GM19023 (cell line): ENCODE measurements at regions not wholly inside any gene's neighbourhood (a gene's known extent, or its start where the extent isn't known, plus 50 kb on each side); places are given as distances from the start of the nearest gene placed in this dataset.

Experiments used
- ATAC-seq: cut with Tn5 transposase; IDR thresholded peaks from one replicate; pipeline ENCODE4 v1.9.1; 2021; ENCODE audit warnings: mild to moderate bottlenecking, moderate library complexity; ENCODE audit not compliant: unreplicated experiment

DNA sequence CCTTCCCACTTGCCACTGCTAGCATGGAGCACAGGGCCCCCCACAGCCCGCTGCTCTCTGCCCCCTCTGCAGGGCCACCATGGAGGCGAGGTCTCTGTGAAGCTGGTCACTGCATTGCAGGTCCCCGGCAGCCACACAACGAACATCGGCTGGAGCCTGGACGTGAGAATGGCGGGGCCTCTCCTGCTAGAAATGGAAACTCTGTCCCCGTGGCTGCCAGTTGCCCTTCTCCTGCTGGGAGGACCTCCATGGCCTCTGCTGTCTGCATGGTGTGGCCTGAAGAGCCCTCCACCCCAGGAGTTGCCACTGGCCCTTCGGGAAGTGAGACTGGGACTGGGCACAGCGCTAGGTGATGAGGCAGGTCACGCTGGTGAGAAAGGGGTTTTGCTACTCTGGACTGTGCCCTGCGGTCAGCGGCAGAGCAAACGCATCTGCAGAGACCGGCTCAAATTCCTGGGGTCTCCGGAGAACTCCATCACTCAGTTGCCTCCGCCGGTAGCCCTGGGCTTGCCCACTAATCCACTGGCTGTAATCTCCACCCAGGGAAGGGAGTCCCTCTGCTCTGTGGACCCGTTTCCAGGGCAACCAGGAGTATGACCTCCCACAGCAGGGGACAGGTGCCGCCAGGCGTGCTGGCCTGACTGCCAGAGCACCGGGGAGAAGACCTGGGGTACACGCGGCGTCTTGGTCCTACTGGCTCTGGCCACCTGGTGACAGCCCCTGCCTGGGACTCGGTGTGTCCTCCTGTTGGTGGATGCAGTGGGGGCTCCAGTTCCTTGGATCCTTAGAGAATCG lies 806.3 kb downstream of the BRD1 start:
- ATAC-seq: no peak

DNA sequence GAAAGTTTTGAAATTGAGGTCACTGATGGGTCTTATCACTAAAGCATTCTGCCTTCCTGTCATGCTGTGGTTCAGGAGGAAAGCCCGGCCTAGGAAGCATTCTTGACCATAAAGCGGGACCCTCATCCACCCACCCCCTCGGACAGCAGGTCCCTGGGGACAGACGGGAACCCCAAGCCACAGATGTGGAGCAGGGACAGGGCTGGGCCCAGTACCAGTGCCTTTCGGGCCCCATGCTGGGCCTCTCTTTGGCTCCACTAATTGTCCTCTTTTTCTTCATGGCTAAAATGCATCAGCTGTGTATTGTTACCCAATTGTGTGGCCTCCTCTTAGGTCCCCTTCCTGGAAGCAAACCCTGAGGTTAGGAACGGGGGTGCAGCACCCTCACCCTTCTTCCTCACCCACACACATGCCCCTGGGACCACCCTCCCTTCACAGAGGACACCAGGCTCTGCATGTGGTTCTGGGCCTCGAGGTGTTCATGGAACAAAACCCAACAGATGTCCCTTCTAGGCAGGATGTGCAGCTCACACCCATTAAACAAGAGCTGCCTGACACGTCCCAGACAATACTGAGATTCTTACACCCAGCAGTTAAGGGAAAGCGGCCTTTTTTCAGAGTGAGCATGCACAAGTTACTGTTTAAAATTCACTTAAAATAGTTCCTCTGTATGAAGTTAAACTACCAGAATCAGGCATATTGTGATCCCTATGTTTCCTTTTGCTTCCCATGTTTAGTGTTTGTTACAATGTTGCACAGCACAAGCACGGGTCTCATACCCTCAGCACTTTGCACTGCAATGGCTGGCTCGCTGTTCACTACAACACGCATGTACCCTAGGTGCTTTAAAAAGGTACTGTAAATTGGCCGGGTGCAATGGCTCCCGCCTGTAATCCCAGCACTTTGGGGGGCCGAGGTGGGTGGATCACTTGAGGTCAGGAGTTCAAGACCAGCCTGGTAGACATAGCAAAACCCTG lies 807.6 kb downstream of the BRD1 start:
- no peak for ATAC-seq

- no peak for ATAC-seq
Observed at GRCh38 chr22:49018601-49019000, 809.1 kb downstream of the BRD1 start.

DNA sequence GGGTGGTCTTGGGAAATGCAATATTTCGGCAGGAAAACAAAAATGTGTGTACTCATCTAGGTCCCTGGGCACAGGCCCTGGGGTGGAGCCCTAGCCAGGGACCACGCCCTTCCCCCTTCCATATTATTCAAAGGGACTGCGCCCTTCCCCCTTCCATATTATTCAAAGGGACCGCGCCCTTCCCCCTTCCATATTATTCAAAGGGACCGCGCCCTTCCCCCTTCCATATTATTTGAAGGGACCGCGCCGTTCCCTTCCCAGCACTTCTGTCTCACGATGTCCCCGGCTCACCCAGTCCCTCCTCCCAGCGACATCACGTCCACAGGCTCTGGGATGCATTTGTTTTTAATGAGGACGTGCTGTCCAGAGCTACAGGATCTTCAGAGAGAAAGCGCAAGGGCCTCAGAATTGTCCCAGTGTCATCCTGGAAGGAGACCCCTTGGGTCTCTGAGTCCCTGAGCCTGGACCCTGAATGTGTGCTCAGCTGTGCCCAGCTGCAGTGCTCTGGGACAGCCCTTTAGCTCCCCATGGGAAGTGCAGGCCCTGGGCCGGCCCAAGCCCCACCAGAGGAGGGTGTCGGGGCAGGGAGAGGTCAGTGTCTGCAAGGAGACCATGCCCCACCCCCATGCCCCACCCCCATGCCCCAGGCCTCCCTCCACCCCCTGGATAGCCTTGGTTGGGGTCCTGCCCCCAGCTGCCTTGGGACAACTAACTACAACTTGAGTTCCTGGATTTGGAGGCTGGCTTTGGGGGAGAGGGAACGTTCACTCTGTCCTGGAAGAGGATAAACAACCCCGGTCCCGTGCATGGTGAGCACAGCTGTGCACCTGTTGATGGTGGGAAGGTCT lies 810.0 kb downstream of the BRD1 start:
- no peak for ATAC-seq

DNA sequence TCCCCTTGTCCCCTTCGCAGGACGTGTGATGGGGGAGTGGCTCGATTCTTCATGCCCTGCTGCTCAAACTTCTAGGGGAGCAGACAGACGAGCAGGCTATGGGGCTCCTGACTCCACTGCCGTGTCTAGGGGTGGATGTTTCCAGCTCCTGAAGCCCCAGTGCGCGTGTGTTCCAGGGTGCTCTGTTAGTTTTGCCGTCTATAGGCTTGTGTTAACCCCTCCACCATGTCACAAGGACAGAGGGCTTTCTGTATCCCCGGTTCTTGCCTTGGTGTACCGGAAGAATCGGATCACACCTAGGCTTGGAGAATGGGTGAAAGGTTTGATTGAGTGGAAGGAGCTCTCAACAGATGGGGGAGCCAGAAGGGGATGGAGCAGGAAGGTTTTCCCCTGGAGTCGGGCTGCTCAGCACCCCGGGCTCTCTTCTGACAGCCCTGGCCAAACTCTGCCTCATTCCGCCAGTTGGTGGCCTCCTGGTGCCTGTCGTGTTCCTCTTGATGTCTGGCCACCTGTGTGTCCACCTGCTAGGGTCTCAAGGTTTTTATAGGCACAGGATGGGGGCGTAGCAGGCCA lies 810.7 kb downstream of the BRD1 start:
- ATAC-seq: no peak

DNA sequence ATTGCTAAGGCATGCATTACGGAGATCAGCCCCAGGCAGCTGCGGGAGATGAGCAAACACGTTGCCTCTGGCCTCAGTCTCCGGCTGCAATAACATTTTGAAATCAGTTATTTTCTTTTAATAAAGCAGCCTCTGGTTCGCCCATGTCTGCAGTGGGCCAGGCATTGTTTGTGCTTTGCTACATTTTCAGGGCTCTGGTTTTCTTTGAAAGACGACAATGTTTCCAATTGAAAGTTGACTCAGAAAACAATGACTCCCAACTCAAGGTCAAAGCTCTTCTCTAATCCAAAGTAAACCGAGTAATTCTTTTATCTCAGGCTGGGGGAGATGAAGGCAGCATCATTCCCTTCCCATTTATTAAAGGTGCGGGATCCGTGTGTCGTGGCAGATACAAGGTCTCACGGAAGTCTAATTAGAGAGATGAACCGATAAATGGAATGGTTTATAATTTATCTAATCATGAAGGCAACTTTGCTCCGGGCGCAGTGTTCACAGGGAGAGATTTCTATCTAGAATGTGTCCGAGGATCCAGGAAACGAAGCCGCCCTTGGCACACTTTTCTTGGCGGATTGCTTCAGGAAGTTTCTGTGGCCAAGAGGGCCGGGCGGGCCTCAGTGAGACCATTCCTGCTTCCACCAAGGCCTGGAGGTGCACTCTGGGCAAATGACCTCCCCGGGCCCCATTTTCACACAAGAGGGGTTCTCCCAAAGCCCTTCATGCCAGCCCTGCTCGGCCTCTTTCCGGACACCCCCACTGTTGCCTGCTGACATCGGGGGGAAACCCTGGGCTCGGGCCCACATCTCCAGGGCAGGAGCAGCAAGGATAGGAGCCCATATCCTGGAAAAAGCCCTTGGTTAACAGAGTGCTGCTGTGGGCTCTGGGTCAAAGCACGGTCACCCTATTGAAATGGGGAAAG lies 811.4 kb downstream of the BRD1 start:
- no peak for ATAC-seq

DNA sequence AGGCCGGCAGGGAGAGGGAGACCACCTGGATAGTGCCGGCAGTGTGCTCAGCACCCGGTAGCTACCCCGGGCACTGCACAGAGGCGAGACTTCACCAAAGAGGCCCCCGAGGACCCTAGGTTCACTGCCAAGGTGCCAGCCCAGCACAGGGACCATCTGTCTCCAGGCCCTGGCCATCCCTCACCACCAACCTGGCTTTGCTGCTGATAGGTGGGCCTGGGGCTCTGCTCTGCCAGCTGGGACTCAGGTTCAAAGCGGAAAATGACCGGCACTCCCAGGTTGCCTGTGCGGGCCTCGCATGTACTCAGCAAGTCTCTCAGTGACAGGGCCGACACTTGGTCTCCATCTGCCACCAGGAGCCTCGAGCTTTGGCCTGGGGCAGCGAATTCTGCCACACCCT lies 812.2 kb downstream of the BRD1 start:
- ATAC-seq: no peak

DNA sequence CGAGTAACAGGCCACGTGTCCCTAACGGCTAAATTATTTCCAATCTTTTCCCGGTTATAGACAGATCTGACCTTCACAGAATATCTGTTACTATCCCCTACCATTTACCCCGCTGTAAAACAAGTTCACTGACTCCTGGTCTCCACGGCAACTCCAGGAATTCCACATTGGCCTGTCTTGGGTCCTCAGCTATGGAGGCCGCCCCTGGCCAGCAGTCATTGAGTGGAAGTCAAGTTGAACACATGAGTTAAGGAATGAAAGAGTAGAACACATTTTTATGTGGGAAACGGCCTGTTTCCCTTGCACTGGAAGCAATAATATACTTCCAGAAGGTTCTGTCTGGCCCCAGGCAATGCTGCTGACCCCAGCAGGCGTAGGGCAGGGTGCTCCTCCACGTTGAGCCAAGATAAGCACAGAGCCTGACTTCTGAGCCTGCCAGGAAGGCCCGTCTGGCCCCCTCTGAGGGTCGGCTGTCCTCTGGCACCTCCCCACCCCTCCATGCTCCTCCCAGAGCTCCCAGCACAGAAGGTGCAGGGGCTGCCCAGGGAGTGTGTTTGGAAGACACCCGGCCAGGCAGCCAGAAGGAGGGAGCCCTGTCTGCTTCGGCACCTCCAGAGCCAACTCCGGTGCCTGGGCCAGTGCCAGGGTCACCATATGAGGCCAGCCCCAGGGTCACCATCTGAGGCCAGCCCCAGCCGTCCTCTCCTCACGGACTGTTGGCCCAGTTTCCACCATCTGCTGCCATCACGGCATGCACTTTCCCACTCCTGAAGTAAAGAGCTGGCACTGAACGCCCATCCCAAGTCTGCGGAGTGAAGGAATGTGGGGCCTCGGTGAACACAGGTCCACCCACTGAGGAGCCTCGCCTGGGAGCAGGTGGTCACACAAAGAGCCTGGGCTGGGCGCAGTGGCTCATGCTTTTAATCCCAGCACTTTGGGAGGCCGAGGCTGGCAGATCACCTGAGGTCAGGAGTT lies 813.2 kb downstream of the BRD1 start:
- ATAC-seq: no peak

GRCh38 chr22:49013707-49014106 lies 814.0 kb downstream of the BRD1 start:
- ATAC-seq: no peak

DNA sequence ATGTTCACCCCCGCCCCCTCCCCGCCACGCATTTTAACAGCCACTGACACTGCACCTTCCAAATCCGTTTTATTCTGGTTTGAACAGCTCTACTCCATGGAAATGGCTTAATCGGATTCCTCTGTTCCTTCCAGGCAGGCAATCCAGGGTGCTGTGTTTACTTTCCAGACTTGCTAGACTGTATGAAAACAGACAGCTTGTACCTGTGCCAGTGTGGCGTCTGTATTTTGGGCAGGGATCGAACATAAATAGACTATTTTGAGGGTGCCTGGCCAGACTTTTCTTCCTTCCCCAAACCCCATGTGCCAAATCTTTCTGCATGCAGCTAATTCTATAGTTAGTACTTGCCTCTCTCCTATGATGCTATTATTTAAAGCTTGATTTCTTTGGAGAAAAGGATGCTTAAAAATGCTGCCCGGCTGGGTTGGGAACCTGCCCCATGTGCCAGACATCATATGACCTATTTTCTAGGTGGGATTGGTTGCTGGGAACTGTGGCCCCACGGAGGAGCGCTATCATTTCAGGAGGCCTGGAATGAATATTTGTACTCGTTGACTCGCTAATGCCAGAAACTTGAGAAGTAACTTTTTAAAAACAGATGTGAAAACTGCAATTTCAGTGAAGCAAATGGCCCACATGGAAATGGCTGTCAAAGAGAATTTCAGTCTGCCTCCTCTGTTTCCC lies 814.8 kb downstream of the BRD1 start:
- ATAC-seq: no peak

- no peak for ATAC-seq
Observed at GRCh38 chr22:49011769-49012648, 815.7 kb downstream of the BRD1 start.

DNA sequence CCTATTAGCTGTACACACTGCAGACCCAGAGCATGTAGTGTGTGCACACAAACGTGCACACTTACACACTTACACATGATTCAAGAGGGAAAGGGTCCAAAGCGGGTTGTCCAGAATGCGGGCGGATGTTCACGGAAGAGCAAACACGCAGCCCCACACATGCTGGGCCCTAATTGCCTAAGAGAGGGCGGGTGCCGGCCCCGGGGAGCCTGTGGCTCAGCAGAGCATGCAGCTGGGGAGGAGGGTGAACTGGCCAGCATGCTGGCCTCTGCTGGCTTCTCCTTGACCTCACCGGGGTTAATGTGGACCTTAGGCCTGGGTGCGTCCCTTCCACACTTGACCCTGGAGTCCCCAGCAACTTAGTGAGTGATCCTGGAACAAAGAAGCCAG lies 816.3 kb downstream of the BRD1 start:
- ATAC-seq: no peak

DNA sequence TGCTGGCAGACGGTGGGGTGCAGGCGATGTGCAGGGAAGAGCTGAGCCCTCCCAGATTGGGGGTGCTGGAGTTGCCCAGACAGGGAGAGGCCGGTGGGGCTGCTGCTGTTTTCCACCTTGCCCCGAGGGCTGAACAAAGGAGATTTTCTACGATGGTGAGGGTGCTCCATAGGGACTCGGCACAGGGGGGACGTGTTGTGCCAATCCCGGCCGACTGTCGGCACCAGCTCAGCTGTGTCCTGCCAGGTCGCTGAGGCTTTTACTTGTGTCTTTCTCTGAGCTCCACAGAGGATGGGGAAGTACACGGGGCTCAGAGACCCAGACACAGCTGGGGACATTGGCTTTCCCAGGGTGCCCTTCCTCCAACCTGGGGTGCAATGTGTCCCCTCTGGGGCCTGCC lies 816.8 kb downstream of the BRD1 start:
- no peak for ATAC-seq

DNA sequence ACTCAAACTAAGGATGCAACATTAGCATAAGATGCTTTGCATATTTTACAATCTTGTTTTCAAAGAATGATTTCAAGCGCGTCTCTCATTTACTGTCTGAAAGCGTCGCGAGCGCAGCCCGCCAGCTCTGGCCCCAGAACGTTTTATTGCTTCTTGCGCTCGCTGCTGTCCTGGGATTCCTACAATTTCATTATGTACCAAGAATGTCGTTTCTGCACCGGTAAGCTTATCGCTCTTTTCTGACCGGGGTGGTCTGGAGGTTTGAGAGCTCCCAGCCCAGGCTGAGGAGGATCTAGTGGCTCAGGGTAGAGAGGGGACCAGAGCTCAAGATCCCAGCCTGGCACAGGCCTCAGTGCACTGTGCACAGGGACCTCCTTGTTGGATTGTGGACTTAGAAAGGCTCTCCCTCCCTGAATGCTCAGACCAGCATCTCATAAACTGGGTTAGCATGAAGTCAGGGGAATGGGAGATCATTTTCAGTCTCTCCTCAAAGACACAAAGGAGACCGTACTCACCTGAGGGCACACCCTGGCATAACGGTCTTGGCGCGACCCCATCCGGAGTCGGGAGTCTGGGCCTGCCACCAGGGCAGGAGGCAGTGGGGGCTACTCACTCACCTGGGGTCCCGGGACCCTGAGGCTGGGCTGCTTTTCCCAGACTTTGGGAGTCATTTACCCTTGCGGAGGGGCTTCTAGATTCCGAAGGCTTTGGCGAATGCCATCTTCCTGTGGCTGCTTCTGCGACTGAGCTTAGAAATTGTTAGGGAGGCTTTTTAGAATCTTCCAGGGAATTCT lies 817.4 kb downstream of the BRD1 start:
- ATAC-seq: no peak

DNA sequence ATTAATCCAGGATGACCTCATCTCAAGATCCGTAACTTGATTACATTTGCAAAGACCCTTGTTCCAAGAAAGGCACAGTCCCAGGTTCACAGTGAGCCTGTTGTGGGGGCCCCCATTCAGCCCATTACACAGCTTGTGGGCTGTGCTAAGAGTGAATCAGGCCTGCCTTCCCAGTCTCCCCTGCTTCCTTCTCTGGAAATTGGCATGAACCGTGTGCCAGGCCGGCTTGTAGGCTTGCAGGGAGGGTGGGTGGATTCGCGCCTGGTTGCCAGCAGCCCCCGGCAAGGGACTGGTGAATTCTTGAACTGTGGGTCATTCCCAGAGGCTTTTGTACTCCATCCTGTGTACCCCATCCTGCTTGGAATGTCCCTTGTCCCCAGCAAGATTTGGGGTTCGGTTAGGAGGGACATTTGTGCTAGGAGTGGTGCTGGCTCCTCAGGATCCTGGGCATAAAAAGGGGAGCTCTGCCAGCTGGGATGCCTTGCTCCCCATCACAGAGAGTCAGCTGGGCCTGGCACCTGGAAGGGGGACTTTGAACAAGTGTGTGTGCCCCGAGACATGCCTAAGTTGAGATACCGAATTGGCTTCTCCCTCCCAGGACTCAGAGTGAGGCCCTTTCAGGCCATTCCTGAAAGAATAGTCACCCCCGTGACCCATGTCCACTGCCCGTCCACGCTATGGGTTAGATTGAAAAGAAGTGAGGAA lies 818.2 kb downstream of the BRD1 start:
- no peak for ATAC-seq
